ENCODE measurements at regions not wholly inside any gene's neighbourhood (a gene's known extent, or its start where the extent isn't known, plus 50 kb on each side); places are given as distances from the start of the nearest gene placed in this dataset.
"Not testable (repeated sequence)": the region's sequence is repeated elsewhere in the genome, so short reads cannot be mapped to it uniquely, and the experiment has no call there.

- DNase-seq: no peak
These were observed 426.4 kb upstream of the RPS6KA3 start for GRCh38 chrX:20693078-20693477.

- DNase-seq: no peak
These were observed 419.5 kb upstream of the RPS6KA3 start for GRCh38 chrX:20686256-20686655.

GRCh38 chrX:20685652-20686051 lies 418.9 kb upstream of the RPS6KA3 start:
- DNase-seq: no peak

GRCh38 chrX:20681683-20682082 lies 415.0 kb upstream of the RPS6KA3 start:
- DNase-seq: no peak

GRCh38 chrX:20680998-20681397 lies 414.3 kb upstream of the RPS6KA3 start:
- DNase-seq: no peak

- DNase-seq: no peak
These were observed 405.8 kb upstream of the RPS6KA3 start for GRCh38 chrX:20672476-20672875.

- not testable (repeated sequence) for DNase-seq
These were observed 405.0 kb upstream of the RPS6KA3 start for GRCh38 chrX:20671746-20672145.

GRCh38 chrX:20670611-20671010 lies 403.9 kb upstream of the RPS6KA3 start:
- DNase-seq: no peak

- no peak for DNase-seq
These were observed 401.8 kb upstream of the RPS6KA3 start for GRCh38 chrX:20668550-20668949.

- no peak for DNase-seq
These were observed 399.6 kb upstream of the RPS6KA3 start for GRCh38 chrX:20666331-20666730.

GRCh38 chrX:20665481-20665880 lies 398.8 kb upstream of the RPS6KA3 start:
- DNase-seq: no peak

- no peak for DNase-seq
These were observed 398.1 kb upstream of the RPS6KA3 start for GRCh38 chrX:20664774-20665173.

- DNase-seq: no peak
These were observed 397.4 kb upstream of the RPS6KA3 start for GRCh38 chrX:20664131-20664530.

- no peak for DNase-seq
These were observed 396.6 kb upstream of the RPS6KA3 start for GRCh38 chrX:20663336-20663735.

- no peak for DNase-seq
These were observed 390.0 kb upstream of the RPS6KA3 start for GRCh38 chrX:20656721-20657120.

- no peak for DNase-seq
These were observed 387.9 kb upstream of the RPS6KA3 start for GRCh38 chrX:20654596-20655106.

- DNase-seq: no peak
These were observed 386.4 kb upstream of the RPS6KA3 start for GRCh38 chrX:20653070-20653469.

GRCh38 chrX:20641954-20642353 lies 375.2 kb upstream of the RPS6KA3 start:
- DNase-seq: no peak

GRCh38 chrX:20639115-20639514 lies 372.4 kb upstream of the RPS6KA3 start:
- no peak for DNase-seq

- no peak for DNase-seq
These were observed 370.6 kb upstream of the RPS6KA3 start for GRCh38 chrX:20637351-20637750.

GRCh38 chrX:20633451-20633850 lies 366.7 kb upstream of the RPS6KA3 start:
- DNase-seq: no peak

GRCh38 chrX:20623448-20623847 lies 356.7 kb upstream of the RPS6KA3 start:
- DNase-seq: no peak

- DNase-seq: no peak
These were observed 353.6 kb upstream of the RPS6KA3 start for GRCh38 chrX:20620306-20620705.

- DNase-seq: no peak
These were observed 343.3 kb upstream of the RPS6KA3 start for GRCh38 chrX:20609916-20610415.

- no peak for DNase-seq
These were observed 340.1 kb upstream of the RPS6KA3 start for GRCh38 chrX:20606831-20607230.

GRCh38 chrX:20596856-20597255 lies 330.1 kb upstream of the RPS6KA3 start:
- no peak for DNase-seq

Data from NCI-H510A treated with DMSO at 0.1 percent for 48 hours (cell line).